ENCODE measurements at regions not wholly inside any gene's neighbourhood (a gene's known extent, or its start where the extent isn't known, plus 50 kb on each side); places are given as distances from the start of the nearest gene placed in this dataset.

- no peak overlapping the region for H3K27ac Mint-ChIP-seq
- H3K36me3 Mint-ChIP-seq = no peaks in the 10 kb centered on the region
- H3K4me1 Mint-ChIP-seq = peaks cover 3% of the 10 kb centered on the region
- TF ChIP-seq, protein P1, sequence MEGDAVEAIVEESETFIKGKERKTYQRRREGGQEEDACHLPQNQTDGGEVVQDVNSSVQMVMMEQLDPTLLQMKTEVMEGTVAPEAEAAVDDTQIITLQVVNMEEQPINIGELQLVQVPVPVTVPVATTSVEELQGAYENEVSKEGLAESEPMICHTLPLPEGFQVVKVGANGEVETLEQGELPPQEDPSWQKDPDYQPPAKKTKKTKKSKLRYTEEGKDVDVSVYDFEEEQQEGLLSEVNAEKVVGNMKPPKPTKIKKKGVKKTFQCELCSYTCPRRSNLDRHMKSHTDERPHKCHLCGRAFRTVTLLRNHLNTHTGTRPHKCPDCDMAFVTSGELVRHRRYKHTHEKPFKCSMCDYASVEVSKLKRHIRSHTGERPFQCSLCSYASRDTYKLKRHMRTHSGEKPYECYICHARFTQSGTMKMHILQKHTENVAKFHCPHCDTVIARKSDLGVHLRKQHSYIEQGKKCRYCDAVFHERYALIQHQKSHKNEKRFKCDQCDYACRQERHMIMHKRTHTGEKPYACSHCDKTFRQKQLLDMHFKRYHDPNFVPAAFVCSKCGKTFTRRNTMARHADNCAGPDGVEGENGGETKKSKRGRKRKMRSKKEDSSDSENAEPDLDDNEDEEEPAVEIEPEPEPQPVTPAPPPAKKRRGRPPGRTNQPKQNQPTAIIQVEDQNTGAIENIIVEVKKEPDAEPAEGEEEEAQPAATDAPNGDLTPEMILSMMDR (IDR thresholded peaks at IDR 0.05; ENCODE audit: unreplicated experiment) = no peak
- peaks cover 4% of the 10 kb centered on the region for H3K27me3 Mint-ChIP-seq (ENCODE audit: low read depth)
- H3K4me3 Mint-ChIP-seq = no peak overlapping the region
- no peaks in the 10 kb centered on the region for H3K9me3 Mint-ChIP-seq
- no peak for DNase-seq (ENCODE audit: low spot score in 2 of 2, unreplicated experiment in 2 of 2)
Observed at GRCh38 chr12:64944966-64945365, 120.5 kb downstream of the TBC1D30 start.

- Mint-ChIP-seq H3K4me1 (peaks cover 6% of the 10 kb centered on the region), H3K9me3 (no peaks in the 10 kb centered on the region), H3K36me3 (no peaks in the 10 kb centered on the region), H3K27ac (no peak overlapping the region), H3K4me3 (no peak overlapping the region), H3K27me3 (ENCODE audit: low read depth) (peaks cover 7% of the 10 kb centered on the region)
- no peak for DNase-seq (ENCODE audit: low spot score in 2 of 2, unreplicated experiment in 2 of 2)
- TF ChIP-seq, protein P1 (IDR thresholded peaks at IDR 0.05; ENCODE audit: unreplicated experiment) = no peak
Observed at GRCh38 chr12:64946132-64946829, 121.8 kb downstream of the TBC1D30 start.

DNA sequence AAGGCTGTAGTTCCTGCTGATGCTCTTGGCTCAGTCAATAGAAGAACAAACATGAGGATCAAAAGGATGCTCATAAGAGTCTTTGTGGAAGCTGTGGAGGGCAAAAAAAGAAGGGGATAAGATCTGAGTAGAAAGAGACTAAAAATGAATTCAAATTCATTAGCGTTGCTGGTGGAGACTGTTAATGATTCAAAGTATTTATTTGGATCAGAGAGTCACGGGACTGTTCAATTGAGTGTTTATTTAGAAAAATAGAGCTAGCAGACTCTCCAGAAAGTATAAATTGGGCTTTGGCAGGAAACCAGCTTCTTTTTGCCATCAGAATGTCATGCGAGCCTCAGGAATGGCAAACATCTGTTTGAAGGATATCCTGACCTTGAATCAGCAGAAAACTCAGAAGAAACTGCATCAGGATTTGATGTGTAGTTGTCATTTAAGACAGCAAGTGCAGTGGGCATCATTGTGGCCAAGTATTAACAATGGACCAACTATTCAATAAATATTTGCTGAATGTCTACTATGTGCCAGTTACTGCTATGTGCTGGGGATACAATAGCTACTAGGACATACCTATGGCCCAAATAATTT lies 126.4 kb downstream of the TBC1D30 start:
- no peak for DNase-seq (ENCODE audit: low spot score in 2 of 2, unreplicated experiment in 2 of 2)
- no peaks in the 10 kb centered on the region for H3K36me3 Mint-ChIP-seq
- peaks cover 13% of the 10 kb centered on the region for H3K27me3 Mint-ChIP-seq (ENCODE audit: low read depth)
- H3K4me3 Mint-ChIP-seq = no peak overlapping the region
- H3K9me3 Mint-ChIP-seq = no peaks in the 10 kb centered on the region
- TF ChIP-seq, protein P1 (IDR thresholded peaks at IDR 0.05; ENCODE audit: unreplicated experiment) = no peak
- H3K27ac Mint-ChIP-seq = no peak overlapping the region
- H3K4me1 Mint-ChIP-seq = peaks cover 6% of the 10 kb centered on the region

- Mint-ChIP-seq H3K9me3 (no peaks in the 10 kb centered on the region), H3K4me3 (no peak overlapping the region), H3K27me3 (ENCODE audit: low read depth) (peaks cover 13% of the 10 kb centered on the region), H3K36me3 (no peaks in the 10 kb centered on the region), H3K4me1 (peaks cover 4% of the 10 kb centered on the region), H3K27ac (no peak overlapping the region)
- no peak for DNase-seq (ENCODE audit: low spot score in 2 of 2, unreplicated experiment in 2 of 2)
- TF ChIP-seq, protein P1 (IDR thresholded peaks at IDR 0.05; ENCODE audit: unreplicated experiment) = no peak
Observed at GRCh38 chr12:64951944-64952343, 127.5 kb downstream of the TBC1D30 start.

GRCh38 chr12:64955746-64956145 lies 131.3 kb downstream of the TBC1D30 start:
- Mint-ChIP-seq H3K9me3 (no peaks in the 10 kb centered on the region), H3K36me3 (no peaks in the 10 kb centered on the region), H3K4me3 (no peak overlapping the region), H3K27me3 (ENCODE audit: low read depth) (peaks cover 10% of the 10 kb centered on the region), H3K4me1 (peaks cover under 1% of the 10 kb centered on the region), H3K27ac (no peak overlapping the region)
- no peak for DNase-seq (ENCODE audit: low spot score in 2 of 2, unreplicated experiment in 2 of 2)
- TF ChIP-seq, protein P1 (IDR thresholded peaks at IDR 0.05; ENCODE audit: unreplicated experiment) = no peak
